HCT116 (cell line): ENCODE measurements at regions not wholly inside any gene's neighbourhood (a gene's known extent, or its start where the extent isn't known, plus 50 kb on each side); places are given as distances from the start of the nearest gene placed in this dataset.
"Not testable (repeated sequence)": the region's sequence is repeated elsewhere in the genome, so short reads cannot be mapped to it uniquely, and the experiment has no call there.

ENCODE experiments used
- ATAC-seq: fragments of 200-7000 bp; cut with Tn5 transposase; 2 replicates; pipeline ENCODE4 v1.9.1; 2020; ENCODE audit warnings: mild to moderate bottlenecking, moderate library complexity
- BruUV-seq: library from RNA; stranded (reverse); fragments of 400-500 nt; replicated peaks from 2 replicates; lab custom pipeline; 2021; lab: Mats Ljungman, UMichigan
- CTCF ChIA-PET: fragments of 300-600 bp; sonication (Branson Sonifier 250); formaldehyde crosslinking; loops from one replicate; lab custom pipeline; 2021; ENCODE audit warnings: antibody characterized with exemption; lab: Charles Lee
- POLR2A ChIA-PET: fragments of 300-600, 350-600 bp; sonication (Branson Sonifier 250); formaldehyde crosslinking; loops from one replicate; lab custom pipeline; 2021; ENCODE audit warnings: antibody characterized with exemption; lab: Charles Lee
- RAD21 ChIA-PET, 2 experiments: fragments of 300-600 bp; sonication (Branson Sonifier 250); formaldehyde crosslinking; loops; one replicate each; lab custom pipeline; 2023; ENCODE audit warnings: low total read pairs in 2 of 2; ENCODE audit not compliant: uncharacterized antibody in 2 of 2, unreplicated experiment in 2 of 2, low non-redundant PET in 1 of 2; lab: Charles Lee
- DNase-seq: peaks from one replicate; pipeline ENCODE4 v3.0.0-alpha.2; 2010; ENCODE audit warnings: low read depth, low spot score
- H2AFZ ChIP-seq: fragments of 200-600 bp; shearing (Covaris generic), sonication (generic); 2 replicates; pipeline ENCODE4 v1.6.1; 2017; ENCODE audit warnings: low read depth, mixed run types, mixed read lengths, antibody characterized with exemption, low read length; ENCODE audit not compliant: poor library complexity, severe bottlenecking
- H3K27ac ChIP-seq: 2 replicates; pipeline ENCODE4 v1.5.1; 2012; ENCODE audit warnings: low read depth, low read length
- H3K27me3 ChIP-seq: fragments of 200-600 bp; sonication (generic); 2 replicates; pipeline ENCODE4 v1.6.1; 2016; ENCODE audit warnings: mixed run types, low read length, mixed read lengths; ENCODE audit not compliant: insufficient read depth
- H3K36me3 ChIP-seq, 2 experiments: fragments of 200-500 bp in 1 of 2; fragments of 200-600 bp in 1 of 2; sonication (Bioruptor generic) in 1 of 2; sonication (generic) in 1 of 2; 2 replicates each; pipeline versions ENCODE4 v1.5.1 to v1.6.1; 2014 to 2016; ENCODE audit warnings: low read length in 2 of 2, inconsistent platforms in 1 of 2, mixed read lengths in 1 of 2, mixed run types in 1 of 2; ENCODE audit not compliant: insufficient read depth in 2 of 2, control insufficient read depth in 1 of 2
- H3K4me1 ChIP-seq, 2 experiments: fragments of 200-600 bp in 1 of 2; sonication (generic) in 1 of 2; 2 replicates each; pipeline versions ENCODE4 v1.5.1 to v1.6.1; 2012 to 2017; ENCODE audit warnings: low read length in 2 of 2, inconsistent platforms in 1 of 2, mild to moderate bottlenecking in 1 of 2, mixed read lengths in 1 of 2, mixed run types in 1 of 2, moderate library complexity in 1 of 2; ENCODE audit not compliant: insufficient read depth in 2 of 2, control insufficient read depth in 1 of 2
- H3K4me2 ChIP-seq: fragments of 200-600 bp; sonication (generic); 2 replicates; pipeline ENCODE4 v1.6.1; 2017; ENCODE audit warnings: mixed run types, low read length, mixed read lengths
- H3K4me3 ChIP-seq, 2 experiments: fragments of 200-600 bp in 1 of 2; sonication (generic) in 1 of 2; replicated peaks in 1 of 2; 2 replicates each; pipeline ENCODE4 v1.5.1; 2011 to 2016; ENCODE audit warnings: low read length in 2 of 2, control low read depth in 1 of 2, low read depth in 1 of 2, mild to moderate bottlenecking in 1 of 2, mixed read lengths in 1 of 2, mixed run types in 1 of 2
- H3K79me2 ChIP-seq: fragments of 200-600 bp; sonication (generic); 2 replicates; pipeline ENCODE4 v1.6.1; 2017; ENCODE audit warnings: mild to moderate bottlenecking, mixed run types, low read length, moderate library complexity, mixed read lengths; ENCODE audit not compliant: insufficient read depth
- H3K9ac ChIP-seq: fragments of 200-600 bp; sonication (generic); 2 replicates; pipeline ENCODE4 v1.6.1; 2016; ENCODE audit warnings: low read length, mixed read lengths
- H3K9me2 ChIP-seq: fragments of 200-600 bp; sonication (generic), shearing (Covaris generic); 2 replicates; pipeline ENCODE4 v1.6.1; 2017; ENCODE audit warnings: mixed run types, mild to moderate bottlenecking, moderate library complexity; ENCODE audit not compliant: insufficient read depth
- H3K9me3 ChIP-seq, 2 experiments: fragments of 200-500 bp in 1 of 2; fragments of 200-600 bp in 1 of 2; sonication (Bioruptor generic) in 1 of 2; sonication (generic) in 1 of 2; 2 replicates each; pipeline ENCODE4 v1.6.1; 2014 to 2017; ENCODE audit warnings: low read length in 2 of 2, mixed read lengths in 2 of 2, inconsistent platforms in 1 of 2, low read depth in 1 of 2, mild to moderate bottlenecking in 1 of 2, mixed run types in 1 of 2, moderate library complexity in 1 of 2; ENCODE audit not compliant: control insufficient read depth in 1 of 2, insufficient read depth in 1 of 2
- H4K20me1 ChIP-seq: fragments of 200-600 bp; sonication (generic), shearing (Covaris generic); 2 replicates; pipeline ENCODE4 v1.6.1; 2017; ENCODE audit warnings: mixed run types, mild to moderate bottlenecking, moderate library complexity; ENCODE audit not compliant: insufficient read depth
- ATF3 ChIP-seq: IDR thresholded peaks from 2 replicates; pipeline ENCODE4 v1.6.1; 2012
- POLR2AphosphoS5 ChIP-seq: IDR thresholded peaks from 2 replicates; pipeline ENCODE4 v1.6.1; 2011; ENCODE audit warnings: mild to moderate bottlenecking, low read depth, low read length, moderate library complexity
- ZBTB33 ChIP-seq: IDR thresholded peaks from 2 replicates; pipeline ENCODE4 v1.6.1; 2011; ENCODE audit warnings: mild to moderate bottlenecking, low read length, moderate library complexity; ENCODE audit not compliant: insufficient replicate concordance; ENCODE audit errors: extremely low read depth
- intact Hi-C: fragments of 100-400 bp; cut with micrococcal nuclease; formaldehyde crosslinking; loops from 2 replicates; pipeline ENCODE4 v1.10.0; 2022

- TF ChIP-seq ZBTB33, result no peak
- TF ChIP-seq ATF3, result no peak
Measured at GRCh38 chr13:110971486-110971885, 56.6 kb upstream of the ANKRD10 start (continued).

GRCh38 chr13:110967156-110967855 is 52.4 kb upstream of the ANKRD10 start:
- CTCF ChIA-PET, H3K9me3 ChIP-seq, BruUV-seq, H2AFZ ChIP-seq, H4K20me1 ChIP-seq, DNase-seq, RAD21 ChIA-PET, POLR2A ChIA-PET, H3K9me2 ChIP-seq, ATAC-seq, H3K27me3 ChIP-seq: not testable (repeated sequence)
- H3K27ac ChIP-seq, result peak overlapping the region; percentile 99
- intact Hi-C loops, result loop anchor here (10.0 kb wide), 1 partner anchor 253 kb away; the partner anchor contains the start of gene ING1
- H3K9ac ChIP-seq, result peak overlapping the region; percentile 71
- peaks cover 0 to 29% of the 10 kb centered on the region in 2 experiments; a peak in 2 of 4 replicates for H3K36me3 ChIP-seq
- peaks cover 43 to 98% of the 10 kb centered on the region in 2 experiments for H3K4me1 ChIP-seq
- peak overlapping the region in 1 of 2 experiments; percentile 27; a peak in 2 of 4 replicates for H3K4me3 ChIP-seq
- H3K79me2 ChIP-seq, result peaks cover 50% of the 10 kb centered on the region
- H3K4me2 ChIP-seq, result peak overlapping the region; percentile 60
- TF ChIP-seq POLR2AphosphoS5, result peak; percentile 17; the same call in 1 of the 2 replicates
